GM21576 (cell line): ENCODE measurements at regions not wholly inside any gene's neighbourhood (a gene's known extent, or its start where the extent isn't known, plus 50 kb on each side); places are given as distances from the start of the nearest gene placed in this dataset.
"Not testable (repeated sequence)": the region's sequence is repeated elsewhere in the genome, so short reads cannot be mapped to it uniquely, and the experiment has no call there.

ENCODE experiments used
- ATAC-seq: cut with Tn5 transposase; IDR thresholded peaks from one replicate; pipeline ENCODE4 v1.9.1; 2021; ENCODE audit warnings: mild to moderate bottlenecking, moderate library complexity; ENCODE audit not compliant: unreplicated experiment

- no peak for ATAC-seq
These were observed 307.6 kb downstream of the ALDH8A1 start for GRCh38 chr6:134642279-134642678.

- ATAC-seq, result no peak
These were observed 308.9 kb downstream of the ALDH8A1 start for GRCh38 chr6:134640975-134641429.

DNA sequence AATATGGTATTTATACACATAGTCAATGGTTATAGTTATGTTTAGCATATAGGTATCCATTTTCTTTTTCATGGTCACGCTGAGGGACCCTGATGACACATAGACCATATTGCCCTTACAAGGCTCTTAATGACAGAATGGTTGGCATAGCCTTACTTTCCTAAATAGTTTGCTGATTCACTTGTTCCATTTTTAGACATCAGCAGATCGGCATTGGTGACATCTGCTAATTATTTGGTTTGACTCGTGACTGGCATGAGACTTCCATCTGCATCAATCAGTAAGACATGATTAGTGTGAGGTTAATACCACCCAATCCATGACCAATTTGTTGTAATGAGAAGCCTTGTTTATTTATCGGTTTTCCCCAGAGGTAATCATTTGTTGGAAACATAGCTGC, 309.7 kb downstream of the ALDH8A1 start:
- no peak for ATAC-seq

GRCh38 chr6:134637847-134638437, 312.0 kb downstream of the ALDH8A1 start:
- ATAC-seq, result no peak

DNA sequence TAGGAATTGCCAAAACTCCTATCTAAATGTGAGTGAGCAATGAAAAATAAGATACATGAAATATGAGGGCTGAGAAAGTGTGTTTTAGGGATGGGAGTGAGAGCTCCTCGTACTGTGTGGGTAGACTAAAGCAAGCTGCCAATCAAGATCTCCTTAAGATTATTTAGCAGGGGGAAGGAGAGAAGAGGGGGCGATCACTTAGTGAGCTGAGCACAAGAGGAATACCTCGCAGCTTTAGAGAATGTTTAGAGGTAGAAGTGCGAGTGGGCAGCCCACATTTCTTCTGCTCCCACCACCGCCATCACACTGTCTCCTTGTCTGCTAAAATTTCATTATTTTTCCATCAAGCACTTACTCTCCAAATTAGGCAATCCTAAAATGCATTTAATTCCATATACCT, 312.6 kb downstream of the ALDH8A1 start:
- no peak for ATAC-seq

DNA sequence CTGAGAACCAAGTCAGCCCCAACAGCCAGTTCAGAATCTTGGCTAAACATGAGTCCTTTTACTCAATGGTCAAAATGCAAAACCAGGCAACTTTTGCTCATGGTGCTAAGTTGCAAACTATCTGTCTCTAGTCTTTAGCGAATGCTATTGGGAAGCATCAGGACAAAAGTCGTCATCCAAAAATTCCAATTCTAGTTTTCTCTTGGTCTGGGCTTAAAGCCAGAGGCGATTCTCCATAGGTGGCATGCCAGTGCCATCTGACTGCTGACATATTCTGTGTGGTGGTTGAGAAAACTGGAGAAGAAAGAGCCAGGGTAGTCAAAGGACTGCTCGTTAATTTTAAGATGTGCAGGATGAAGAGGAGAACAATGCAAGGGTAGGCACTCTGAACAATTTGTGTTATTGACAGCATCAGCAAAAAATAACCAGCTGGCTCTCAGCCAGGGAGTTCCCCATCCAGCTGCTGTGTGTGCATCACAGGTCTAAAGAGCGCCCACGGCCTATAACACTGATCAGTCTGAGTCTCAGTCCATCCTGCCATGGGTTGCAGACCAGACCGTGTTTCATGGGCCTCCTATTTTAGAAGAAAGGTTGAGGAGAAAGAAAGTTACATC, 313.6 kb downstream of the ALDH8A1 start:
- ATAC-seq, result no peak

DNA sequence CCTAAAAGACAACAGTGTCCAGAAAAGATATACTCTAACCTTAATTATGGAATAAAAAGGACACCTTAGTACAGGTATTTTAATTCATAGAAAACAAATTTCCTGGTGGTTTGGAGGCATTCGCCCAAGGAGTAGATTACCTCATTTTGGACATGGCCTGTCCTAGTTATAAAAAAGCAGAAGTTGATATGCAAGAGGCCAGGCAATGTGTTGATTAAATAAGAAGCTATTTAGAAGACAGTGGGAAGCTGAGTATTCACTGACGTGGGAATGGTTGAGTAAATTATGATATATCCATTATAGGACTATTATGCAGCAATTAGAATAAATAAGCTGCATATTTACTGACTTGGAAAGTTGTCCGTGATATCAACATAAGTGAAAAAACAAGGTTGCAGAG, 314.9 kb downstream of the ALDH8A1 start:
- no peak for ATAC-seq

GRCh38 chr6:134634466-134634865, 315.4 kb downstream of the ALDH8A1 start:
- no peak for ATAC-seq

DNA sequence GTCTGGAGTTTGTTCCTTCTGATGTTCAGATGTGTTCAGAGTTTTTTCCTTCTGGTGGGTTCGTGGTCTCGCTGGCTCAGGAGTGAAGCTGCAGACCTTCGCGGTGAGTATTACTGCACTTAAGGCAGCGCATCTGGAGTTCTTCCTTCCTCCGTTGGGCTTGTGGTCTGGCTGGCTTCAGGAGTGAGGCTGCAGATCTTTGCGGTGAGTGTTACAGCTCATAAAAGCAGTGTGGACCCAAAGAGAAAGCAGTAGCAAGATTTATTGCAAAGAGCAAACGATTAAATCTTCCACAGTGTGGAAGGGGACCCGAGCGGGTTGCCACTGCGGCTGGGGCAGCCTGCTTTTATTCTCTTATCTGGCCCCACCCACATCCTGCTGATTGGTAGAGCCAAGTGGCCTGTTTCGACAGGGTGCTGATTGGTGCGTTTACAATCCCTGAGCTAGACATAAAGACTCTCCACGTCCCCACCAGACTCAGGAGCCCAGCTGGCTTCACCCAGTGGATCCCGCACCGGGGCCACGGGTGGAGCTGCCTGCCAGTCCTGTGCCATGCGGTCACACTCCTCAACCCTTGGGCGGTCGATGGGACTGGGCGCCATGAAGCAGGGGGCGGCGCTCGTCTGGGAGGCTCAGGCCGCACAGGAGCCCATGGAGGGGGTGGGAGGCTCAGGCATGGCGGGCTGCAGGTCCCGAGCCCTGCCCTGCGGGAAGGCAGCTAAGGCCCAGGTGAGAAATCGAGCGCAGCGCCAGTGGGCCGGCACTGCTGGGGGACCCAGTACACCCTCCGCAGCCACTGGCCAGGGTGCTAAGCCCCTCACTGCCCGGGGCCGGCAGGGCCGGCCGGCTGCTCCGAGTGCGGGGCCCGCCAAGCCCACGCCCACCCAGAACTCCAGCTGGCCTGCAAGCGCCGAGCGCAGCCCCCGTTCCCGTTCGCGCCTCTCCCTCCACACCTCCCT, 315.3 kb upstream of the SGK1 start:
- ATAC-seq, result not testable (repeated sequence)

GRCh38 chr6:134632024-134632423, 314.1 kb upstream of the SGK1 start:
- no peak for ATAC-seq

DNA sequence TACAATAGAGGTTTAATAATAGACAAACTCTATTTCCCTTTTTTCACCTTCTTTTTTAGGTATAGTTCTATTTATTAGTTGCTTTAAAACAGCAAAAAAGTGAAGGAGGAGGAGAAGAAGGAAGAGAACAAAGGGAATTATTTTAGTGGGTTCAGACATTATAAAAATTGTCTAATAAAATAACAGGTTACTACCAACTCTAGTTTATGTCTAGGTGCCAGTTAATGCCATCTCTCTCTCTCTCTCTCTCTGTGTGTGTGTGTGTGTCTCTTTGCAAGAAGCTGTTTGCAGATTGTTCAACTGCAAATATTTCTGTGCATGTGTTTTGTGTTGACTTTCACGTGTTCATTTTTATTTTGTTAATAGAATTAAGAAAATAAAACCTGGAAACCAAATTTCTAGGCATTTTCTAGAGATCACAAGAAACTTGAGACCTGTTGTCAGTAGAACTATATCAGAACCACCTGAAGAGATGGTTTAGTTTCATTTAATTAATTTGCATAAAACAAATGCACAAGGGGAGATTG, 313.5 kb upstream of the SGK1 start:
- ATAC-seq, result no peak

DNA sequence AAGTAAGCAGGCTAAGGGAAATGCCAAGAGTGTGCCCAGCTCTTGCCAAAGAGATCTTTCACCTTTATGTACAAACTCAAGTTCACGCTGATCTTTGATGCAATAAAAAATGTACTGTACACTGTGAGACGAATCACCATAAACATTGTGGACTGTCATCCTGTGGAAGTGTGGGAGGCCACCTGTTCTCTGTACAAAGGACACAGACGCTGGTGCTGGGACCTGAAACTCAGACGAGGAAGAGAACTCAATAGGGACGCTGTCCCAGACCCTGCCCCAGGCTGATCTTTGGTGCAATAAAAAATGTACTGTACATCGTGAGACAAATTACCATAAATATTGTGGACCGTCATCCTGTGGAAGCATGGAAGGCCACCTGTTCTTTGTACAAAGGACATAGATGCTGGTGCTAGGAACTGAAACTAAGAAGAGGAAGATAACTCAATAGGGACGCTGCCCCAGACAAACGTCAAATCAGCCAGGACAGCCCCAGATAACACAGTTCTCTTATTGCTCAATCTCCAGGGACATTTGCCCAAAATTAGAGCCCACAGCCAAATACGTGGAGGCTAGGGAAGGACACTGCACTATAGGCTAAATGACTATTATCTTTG, 312.7 kb upstream of the SGK1 start:
- ATAC-seq, result peak; percentile 49

DNA sequence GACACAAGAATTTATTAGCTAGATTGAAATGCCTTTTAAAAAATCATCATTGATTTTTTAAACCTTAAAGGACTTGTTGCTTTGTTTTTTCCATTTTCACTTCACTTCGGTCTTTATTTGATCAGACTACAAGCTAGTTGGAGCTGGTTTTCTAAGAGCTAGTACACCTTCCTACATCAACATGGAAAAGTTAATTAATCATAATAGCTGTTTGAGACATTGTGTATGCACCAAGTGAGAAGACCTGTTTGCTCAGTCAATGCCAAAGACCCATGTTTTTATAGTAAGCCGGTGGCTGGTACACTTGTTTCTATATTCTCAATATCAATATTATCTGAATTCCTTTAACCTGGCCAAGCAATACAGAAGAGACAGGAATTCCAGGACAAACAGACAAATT, 310.2 kb upstream of the SGK1 start:
- ATAC-seq, result no peak

DNA sequence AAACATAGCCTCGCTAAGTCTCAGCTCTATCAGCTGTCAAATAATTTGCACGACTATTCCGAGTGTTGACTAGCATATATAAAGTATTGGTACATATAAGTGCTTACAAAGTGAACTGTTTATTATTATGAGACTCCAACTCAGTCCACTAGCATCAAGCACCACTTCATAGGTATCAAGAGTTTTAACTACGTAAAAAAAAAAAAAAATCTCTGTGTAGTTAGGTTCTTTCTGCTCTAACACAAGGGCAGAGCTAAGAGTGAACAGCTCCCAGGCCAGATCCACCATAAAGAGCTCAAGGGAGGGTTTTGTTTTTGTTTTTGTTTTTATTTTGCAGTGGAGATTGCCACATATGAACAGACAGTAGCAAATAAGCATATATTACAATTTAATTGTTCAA, 309.8 kb upstream of the SGK1 start:
- ATAC-seq, result no peak

GRCh38 chr6:134626589-134626988, 308.7 kb upstream of the SGK1 start:
- ATAC-seq, result no peak

GRCh38 chr6:134626086-134626485, 308.2 kb upstream of the SGK1 start:
- ATAC-seq, result no peak

DNA sequence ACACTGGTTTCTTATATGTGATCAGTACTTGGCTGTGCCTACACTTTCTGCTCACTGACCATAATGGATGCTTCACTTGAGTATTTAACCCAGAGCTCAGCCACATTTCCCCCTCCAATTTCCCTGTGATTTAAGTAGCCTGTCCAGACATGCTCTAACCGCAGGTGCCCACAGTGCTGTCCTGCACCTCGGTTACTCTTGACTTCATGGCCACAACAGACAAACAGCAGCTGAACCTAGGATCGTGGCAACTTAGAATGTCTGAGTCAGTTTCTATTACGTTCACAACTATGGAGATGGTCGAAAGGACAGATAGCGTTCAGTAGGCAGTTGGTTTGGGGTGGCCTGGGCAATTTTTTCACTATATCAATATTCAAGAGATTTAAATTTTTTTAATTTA, 306.9 kb upstream of the SGK1 start:
- ATAC-seq, result no peak

DNA sequence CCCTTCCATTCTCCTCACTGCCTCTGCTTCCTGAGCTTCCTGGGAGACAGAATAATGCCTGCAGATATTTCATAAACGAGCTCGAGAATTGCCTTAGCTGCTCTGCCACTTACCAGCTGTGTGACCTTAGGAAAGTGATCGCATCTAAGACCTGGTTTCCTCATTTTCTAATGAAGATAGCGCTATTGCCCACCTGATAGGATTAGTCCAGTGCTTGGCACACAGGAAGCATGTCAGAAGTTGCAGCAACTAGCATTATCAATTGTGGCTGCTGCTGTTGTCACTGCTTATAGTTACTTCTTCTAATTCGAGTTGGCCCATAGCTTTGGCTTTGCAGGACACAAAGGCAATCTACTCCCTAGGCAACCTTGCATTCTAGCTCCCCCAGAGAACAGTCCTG, 305.5 kb upstream of the SGK1 start:
- ATAC-seq, result no peak

GRCh38 chr6:134622382-134623173, 304.7 kb upstream of the SGK1 start:
- no peak for ATAC-seq

- no peak for ATAC-seq
These were observed 303.9 kb upstream of the SGK1 start for GRCh38 chr6:134621858-134622257.
